HCT116 (cell line): ENCODE measurements at regions not wholly inside any gene's neighbourhood (a gene's known extent, or its start where the extent isn't known, plus 50 kb on each side); places are given as distances from the start of the nearest gene placed in this dataset.

Experiments used
- ATAC-seq: fragments of 200-7000 bp; cut with Tn5 transposase; 2 replicates; pipeline ENCODE4 v1.9.1; 2020; ENCODE audit warnings: mild to moderate bottlenecking, moderate library complexity
- BruUV-seq: library from RNA; stranded (reverse); fragments of 400-500 nt; replicated peaks from 2 replicates; lab custom pipeline; 2021; lab: Mats Ljungman, UMichigan
- CTCF ChIA-PET: fragments of 300-600 bp; sonication (Branson Sonifier 250); formaldehyde crosslinking; loops from one replicate; lab custom pipeline; 2021; ENCODE audit warnings: antibody characterized with exemption; lab: Charles Lee
- POLR2A ChIA-PET: fragments of 300-600, 350-600 bp; sonication (Branson Sonifier 250); formaldehyde crosslinking; loops from one replicate; lab custom pipeline; 2021; ENCODE audit warnings: antibody characterized with exemption; lab: Charles Lee
- RAD21 ChIA-PET, 2 experiments: fragments of 300-600 bp; sonication (Branson Sonifier 250); formaldehyde crosslinking; loops; one replicate each; lab custom pipeline; 2023; ENCODE audit warnings: low total read pairs in 2 of 2; ENCODE audit not compliant: uncharacterized antibody in 2 of 2, unreplicated experiment in 2 of 2, low non-redundant PET in 1 of 2; lab: Charles Lee
- DNase-seq: peaks from one replicate; pipeline ENCODE4 v3.0.0-alpha.2; 2010; ENCODE audit warnings: low read depth, low spot score
- H2AFZ ChIP-seq: fragments of 200-600 bp; shearing (Covaris generic), sonication (generic); 2 replicates; pipeline ENCODE4 v1.6.1; 2017; ENCODE audit warnings: low read depth, mixed run types, mixed read lengths, antibody characterized with exemption, low read length; ENCODE audit not compliant: poor library complexity, severe bottlenecking
- H3K27ac ChIP-seq: 2 replicates; pipeline ENCODE4 v1.5.1; 2012; ENCODE audit warnings: low read depth, low read length
- H3K27me3 ChIP-seq: fragments of 200-600 bp; sonication (generic); 2 replicates; pipeline ENCODE4 v1.6.1; 2016; ENCODE audit warnings: mixed run types, low read length, mixed read lengths; ENCODE audit not compliant: insufficient read depth
- H3K36me3 ChIP-seq, 2 experiments: fragments of 200-500 bp in 1 of 2; fragments of 200-600 bp in 1 of 2; sonication (Bioruptor generic) in 1 of 2; sonication (generic) in 1 of 2; 2 replicates each; pipeline versions ENCODE4 v1.5.1 to v1.6.1; 2014 to 2016; ENCODE audit warnings: low read length in 2 of 2, inconsistent platforms in 1 of 2, mixed read lengths in 1 of 2, mixed run types in 1 of 2; ENCODE audit not compliant: insufficient read depth in 2 of 2, control insufficient read depth in 1 of 2
- H3K4me1 ChIP-seq, 2 experiments: fragments of 200-600 bp in 1 of 2; sonication (generic) in 1 of 2; 2 replicates each; pipeline versions ENCODE4 v1.5.1 to v1.6.1; 2012 to 2017; ENCODE audit warnings: low read length in 2 of 2, inconsistent platforms in 1 of 2, mild to moderate bottlenecking in 1 of 2, mixed read lengths in 1 of 2, mixed run types in 1 of 2, moderate library complexity in 1 of 2; ENCODE audit not compliant: insufficient read depth in 2 of 2, control insufficient read depth in 1 of 2
- H3K4me2 ChIP-seq: fragments of 200-600 bp; sonication (generic); 2 replicates; pipeline ENCODE4 v1.6.1; 2017; ENCODE audit warnings: mixed run types, low read length, mixed read lengths
- H3K4me3 ChIP-seq, 2 experiments: fragments of 200-600 bp in 1 of 2; sonication (generic) in 1 of 2; replicated peaks in 1 of 2; 2 replicates each; pipeline ENCODE4 v1.5.1; 2011 to 2016; ENCODE audit warnings: low read length in 2 of 2, control low read depth in 1 of 2, low read depth in 1 of 2, mild to moderate bottlenecking in 1 of 2, mixed read lengths in 1 of 2, mixed run types in 1 of 2
- H3K79me2 ChIP-seq: fragments of 200-600 bp; sonication (generic); 2 replicates; pipeline ENCODE4 v1.6.1; 2017; ENCODE audit warnings: mild to moderate bottlenecking, mixed run types, low read length, moderate library complexity, mixed read lengths; ENCODE audit not compliant: insufficient read depth
- H3K9ac ChIP-seq: fragments of 200-600 bp; sonication (generic); 2 replicates; pipeline ENCODE4 v1.6.1; 2016; ENCODE audit warnings: low read length, mixed read lengths
- H3K9me2 ChIP-seq: fragments of 200-600 bp; sonication (generic), shearing (Covaris generic); 2 replicates; pipeline ENCODE4 v1.6.1; 2017; ENCODE audit warnings: mixed run types, mild to moderate bottlenecking, moderate library complexity; ENCODE audit not compliant: insufficient read depth
- H3K9me3 ChIP-seq, 2 experiments: fragments of 200-500 bp in 1 of 2; fragments of 200-600 bp in 1 of 2; sonication (Bioruptor generic) in 1 of 2; sonication (generic) in 1 of 2; 2 replicates each; pipeline ENCODE4 v1.6.1; 2014 to 2017; ENCODE audit warnings: low read length in 2 of 2, mixed read lengths in 2 of 2, inconsistent platforms in 1 of 2, low read depth in 1 of 2, mild to moderate bottlenecking in 1 of 2, mixed run types in 1 of 2, moderate library complexity in 1 of 2; ENCODE audit not compliant: control insufficient read depth in 1 of 2, insufficient read depth in 1 of 2
- H4K20me1 ChIP-seq: fragments of 200-600 bp; sonication (generic), shearing (Covaris generic); 2 replicates; pipeline ENCODE4 v1.6.1; 2017; ENCODE audit warnings: mixed run types, mild to moderate bottlenecking, moderate library complexity; ENCODE audit not compliant: insufficient read depth
- CBX3 ChIP-seq: IDR thresholded peaks from 2 replicates; pipeline ENCODE4 v1.6.1; 2012; ENCODE audit warnings: low read depth
- CEBPB ChIP-seq: IDR thresholded peaks from 2 replicates; pipeline ENCODE4 v1.6.1; 2012; ENCODE audit warnings: low read depth
- EGR1 ChIP-seq: IDR thresholded peaks from 2 replicates; pipeline ENCODE4 v1.6.1; 2012; ENCODE audit warnings: low read depth
- FOSL1 ChIP-seq: IDR thresholded peaks from 2 replicates; pipeline ENCODE4 v1.6.1; 2012; ENCODE audit warnings: low read depth
- POLR2AphosphoS5 ChIP-seq: IDR thresholded peaks from 2 replicates; pipeline ENCODE4 v1.6.1; 2011; ENCODE audit warnings: mild to moderate bottlenecking, low read depth, low read length, moderate library complexity
- SIN3A ChIP-seq: IDR thresholded peaks from 2 replicates; pipeline ENCODE4 v1.6.1; 2012; ENCODE audit warnings: low read depth
- SP1 ChIP-seq: IDR thresholded peaks from 2 replicates; pipeline ENCODE4 v1.6.1; 2012; ENCODE audit warnings: low read depth
- SRF ChIP-seq: IDR thresholded peaks from 2 replicates; pipeline ENCODE4 v1.6.1; 2012; ENCODE audit warnings: low read depth
- ZFX ChIP-seq: fragments of 450-650 bp; IDR thresholded peaks from 2 replicates; pipeline ENCODE4 v1.6.1; 2017
- ZNF274 ChIP-seq: fragments of 200-500 bp; sonication (Bioruptor generic); IDR thresholded peaks from 2 replicates; pipeline ENCODE4 v1.6.1; 2014; ENCODE audit warnings: mild to moderate bottlenecking, low read depth, low read length, inconsistent platforms
- intact Hi-C: fragments of 100-400 bp; cut with micrococcal nuclease; formaldehyde crosslinking; loops from 2 replicates; pipeline ENCODE4 v1.10.0; 2022
- TF ChIP-seq, protein P1 (sequence below): IDR thresholded peaks from 2 replicates; pipeline ENCODE4 v1.6.1; 2011; ENCODE audit warnings: mild to moderate bottlenecking, low read length, moderate library complexity; ENCODE audit not compliant: insufficient replicate concordance; ENCODE audit errors: extremely low read depth
- TF ChIP-seq, protein P2 (sequence below): IDR thresholded peaks from 2 replicates; pipeline ENCODE4 v1.6.1; 2012

DNA sequence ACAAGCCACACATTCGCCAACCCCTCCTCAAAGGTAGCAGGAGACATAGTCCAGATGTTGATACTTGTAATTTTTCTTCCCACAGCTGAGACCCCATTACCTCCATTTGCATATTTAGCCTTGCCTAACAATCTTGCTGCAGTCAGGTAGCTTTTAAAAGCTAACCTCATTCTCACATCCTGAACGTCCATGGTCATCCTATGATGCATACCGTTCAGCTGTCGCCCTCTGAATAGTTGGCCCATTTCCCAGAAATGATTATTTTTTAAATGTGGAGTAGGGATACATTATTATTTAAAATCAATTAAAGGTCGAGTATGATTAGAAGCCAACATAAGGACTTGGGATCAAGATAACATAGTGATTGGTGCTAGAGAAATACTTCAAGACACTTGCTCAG, 165.0 kb downstream of the MEX3B start:
- ChIA-PET CTCF (no interaction called here), RAD21 (no interaction called here), POLR2A (no interaction called here)
- Histone ChIP-seq H3K79me2 (no peaks in the 10 kb centered on the region), H3K36me3 (no peaks in the 10 kb centered on the region), H3K4me1 (no peaks in the 10 kb centered on the region), H3K9me2 (no peaks in the 10 kb centered on the region), H4K20me1 (no peaks in the 10 kb centered on the region), H3K4me2 (no peak overlapping the region), H3K4me3 (no peak overlapping the region), H3K27ac (no peak overlapping the region), H3K9me3 (no peaks in the 10 kb centered on the region), H3K9ac (no peak overlapping the region), H2AFZ (no peak overlapping the region), H3K27me3 (0 out of 2 replicates have a peak, but pooled peaks cover 4% of the 10 kb centered on the region)
- intact Hi-C loops = no loop called here
- no TSS peak for BruUV-seq
- no peak for TF ChIP-seq POLR2AphosphoS5
- TF ChIP-seq, protein P1, sequence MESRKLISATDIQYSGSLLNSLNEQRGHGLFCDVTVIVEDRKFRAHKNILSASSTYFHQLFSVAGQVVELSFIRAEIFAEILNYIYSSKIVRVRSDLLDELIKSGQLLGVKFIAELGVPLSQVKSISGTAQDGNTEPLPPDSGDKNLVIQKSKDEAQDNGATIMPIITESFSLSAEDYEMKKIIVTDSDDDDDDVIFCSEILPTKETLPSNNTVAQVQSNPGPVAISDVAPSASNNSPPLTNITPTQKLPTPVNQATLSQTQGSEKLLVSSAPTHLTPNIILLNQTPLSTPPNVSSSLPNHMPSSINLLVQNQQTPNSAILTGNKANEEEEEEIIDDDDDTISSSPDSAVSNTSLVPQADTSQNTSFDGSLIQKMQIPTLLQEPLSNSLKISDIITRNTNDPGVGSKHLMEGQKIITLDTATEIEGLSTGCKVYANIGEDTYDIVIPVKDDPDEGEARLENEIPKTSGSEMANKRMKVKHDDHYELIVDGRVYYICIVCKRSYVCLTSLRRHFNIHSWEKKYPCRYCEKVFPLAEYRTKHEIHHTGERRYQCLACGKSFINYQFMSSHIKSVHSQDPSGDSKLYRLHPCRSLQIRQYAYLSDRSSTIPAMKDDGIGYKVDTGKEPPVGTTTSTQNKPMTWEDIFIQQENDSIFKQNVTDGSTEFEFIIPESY = no peak
- TF ChIP-seq SRF = no peak
- TF ChIP-seq, protein P2, sequence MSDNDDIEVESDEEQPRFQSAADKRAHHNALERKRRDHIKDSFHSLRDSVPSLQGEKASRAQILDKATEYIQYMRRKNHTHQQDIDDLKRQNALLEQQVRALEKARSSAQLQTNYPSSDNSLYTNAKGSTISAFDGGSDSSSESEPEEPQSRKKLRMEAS = no peak
- TF ChIP-seq CBX3 = no peak
- TF ChIP-seq CEBPB = no peak
- TF ChIP-seq EGR1 = no peak
- TF ChIP-seq SIN3A = no peak
- no peak for TF ChIP-seq ZNF274
- TF ChIP-seq FOSL1 = no peak
- TF ChIP-seq ZFX = no peak
- TF ChIP-seq SP1 = no peak
- DNase-seq (no peak), ATAC-seq (no peak)
